RWPE2 (cell line): ENCODE measurements at regions not wholly inside any gene's neighbourhood (a gene's known extent, or its start where the extent isn't known, plus 50 kb on each side); places are given as distances from the start of the nearest gene placed in this dataset.

ENCODE experiments used
- ATAC-seq: fragments of 200-7000 bp; cut with Tn5 transposase; 3 replicates; pipeline ENCODE4 v1.9.1; 2021; ENCODE audit warnings: low read depth
- DNase-seq: peaks from one replicate; pipeline ENCODE4 v3.0.0-alpha.2; 2020; ENCODE audit warnings: low spot score
- H3K27ac ChIP-seq: fragments of 450-650 bp; 2 replicates; pipeline ENCODE4 v1.5.1; 2017; ENCODE audit warnings: mild to moderate bottlenecking; ENCODE audit not compliant: poor library complexity, severe bottlenecking
- H3K27me3 ChIP-seq: fragments of 250-450 bp; sonication (Bioruptor Pico); 2 replicates; pipeline ENCODE4 v1.5.1; 2021; ENCODE audit warnings: mild to moderate bottlenecking, moderate library complexity; ENCODE audit not compliant: insufficient read depth, poor library complexity, severe bottlenecking
- H3K36me3 ChIP-seq: fragments of 250-450 bp; sonication (Bioruptor Pico); 2 replicates; pipeline ENCODE4 v1.5.1; 2020; ENCODE audit warnings: low read depth, mild to moderate bottlenecking, moderate library complexity
- H3K4me1 ChIP-seq: fragments of 250-450 bp; sonication (Bioruptor Pico); 2 replicates; pipeline ENCODE4 v1.5.1; 2021; ENCODE audit warnings: mild to moderate bottlenecking, moderate library complexity; ENCODE audit not compliant: insufficient read depth, poor library complexity, severe bottlenecking
- H3K4me3 ChIP-seq: fragments of 250-450 bp; sonication (Bioruptor Pico); 2 replicates; pipeline ENCODE4 v1.5.1; 2021; ENCODE audit warnings: mild to moderate bottlenecking, moderate library complexity; ENCODE audit not compliant: severe bottlenecking
- H3K9me3 ChIP-seq: fragments of 250-450 bp; sonication (Bioruptor Pico); 2 replicates; pipeline ENCODE4 v1.5.1; 2021; ENCODE audit warnings: mild to moderate bottlenecking, moderate library complexity; ENCODE audit not compliant: severe bottlenecking
- CTCF ChIP-seq: fragments of 450-650 bp; IDR thresholded peaks from one replicate; pipeline ENCODE4 v1.5.1; 2017; ENCODE audit warnings: mild to moderate bottlenecking, moderate library complexity; ENCODE audit not compliant: poor library complexity, severe bottlenecking

GRCh38 chr13:48888613-48889012, 87.1 kb upstream of the FNDC3A start:
- ATAC-seq = no peak
- Histone ChIP-seq H3K36me3 (no peaks in the 10 kb centered on the region), H3K9me3 (no peaks in the 10 kb centered on the region)

GRCh38 chr13:48890391-48890790, 85.3 kb upstream of the FNDC3A start:
- Histone ChIP-seq H3K4me1 (peaks cover 19% of the 10 kb centered on the region), H3K9me3 (no peaks in the 10 kb centered on the region), H3K27ac (peak overlapping the region; percentile 97), H3K4me3 (no peak overlapping the region), H3K36me3 (no peaks in the 10 kb centered on the region), H3K27me3 (no peaks in the 10 kb centered on the region)
- no peak for DNase-seq
- no peak for TF ChIP-seq CTCF
- ATAC-seq = no peak

More at GRCh38 chr13:48888613-48889012, 87.1 kb upstream of the FNDC3A start:
- peaks cover 19% of the 10 kb centered on the region for H3K4me1 ChIP-seq
- DNase-seq = no peak
- TF ChIP-seq CTCF = no peak
- no peak overlapping the region for H3K4me3 ChIP-seq
- H3K27me3 ChIP-seq = no peaks in the 10 kb centered on the region
- H3K27ac ChIP-seq = no peak overlapping the region

- no peak for TF ChIP-seq CTCF
- H3K4me1 ChIP-seq = peaks cover 19% of the 10 kb centered on the region
- H3K27me3 ChIP-seq = no peaks in the 10 kb centered on the region
- no peaks in the 10 kb centered on the region for H3K36me3 ChIP-seq
- H3K4me3 ChIP-seq = no peak overlapping the region
- peak; percentile 67 for ATAC-seq
- DNase-seq = no peak
- H3K27ac ChIP-seq = peak overlapping the region; percentile 97
- no peaks in the 10 kb centered on the region for H3K9me3 ChIP-seq
Observed at GRCh38 chr13:48891586-48891985, 84.1 kb upstream of the FNDC3A start.

GRCh38 chr13:48892053-48892687, 83.5 kb upstream of the FNDC3A start:
- Histone ChIP-seq H3K27ac (peak overlapping the region; percentile 97), H3K36me3 (no peaks in the 10 kb centered on the region), H3K4me3 (no peak overlapping the region), H3K4me1 (peaks cover 19% of the 10 kb centered on the region), H3K9me3 (no peaks in the 10 kb centered on the region), H3K27me3 (no peaks in the 10 kb centered on the region)
- DNase-seq (no peak), ATAC-seq (peak; percentile 96)
- TF ChIP-seq CTCF = no peak

GRCh38 chr13:48892688-48893075, 83.0 kb upstream of the FNDC3A start:
- ATAC-seq = no peak
- no peaks in the 10 kb centered on the region for H3K36me3 ChIP-seq
- no peaks in the 10 kb centered on the region for H3K9me3 ChIP-seq
- no peak for TF ChIP-seq CTCF
- no peaks in the 10 kb centered on the region for H3K27me3 ChIP-seq
- peaks cover 19% of the 10 kb centered on the region for H3K4me1 ChIP-seq
- no peak overlapping the region for H3K4me3 ChIP-seq
- DNase-seq = no peak
- H3K27ac ChIP-seq = peak overlapping the region; percentile 97
